Hepatocyte (in vitro differentiated cells): ENCODE measurements at regions not wholly inside any gene's neighbourhood (a gene's known extent, or its start where the extent isn't known, plus 50 kb on each side); places are given as distances from the start of the nearest gene placed in this dataset.
"Not testable (repeated sequence)": the region's sequence is repeated elsewhere in the genome, so short reads cannot be mapped to it uniquely, and the experiment has no call there.

ENCODE experiments used
- EZH2 ChIP-seq: fragments of 200-600 bp; sonication (generic); IDR thresholded peaks from 2 replicates; pipeline ENCODE4 v1.6.1; 2016; ENCODE audit warnings: antibody characterized with exemption, mild to moderate bottlenecking, borderline replicate concordance
- EZH2phosphoT487 ChIP-seq: fragments of 200-600 bp; sonication (generic); IDR thresholded peaks from one replicate; pipeline ENCODE4 v1.6.1; 2018; ENCODE audit warnings: antibody characterized with exemption, mild to moderate bottlenecking, low read depth, moderate library complexity; ENCODE audit not compliant: unreplicated experiment, severe bottlenecking
- TF ChIP-seq, protein P1 (sequence below): fragments of 200-600 bp; sonication (generic); IDR thresholded peaks from 2 replicates; pipeline ENCODE4 v1.5.1; 2016; ENCODE audit warnings: antibody characterized with exemption, mild to moderate bottlenecking; ENCODE audit not compliant: poor library complexity

- TF ChIP-seq, protein P1, sequence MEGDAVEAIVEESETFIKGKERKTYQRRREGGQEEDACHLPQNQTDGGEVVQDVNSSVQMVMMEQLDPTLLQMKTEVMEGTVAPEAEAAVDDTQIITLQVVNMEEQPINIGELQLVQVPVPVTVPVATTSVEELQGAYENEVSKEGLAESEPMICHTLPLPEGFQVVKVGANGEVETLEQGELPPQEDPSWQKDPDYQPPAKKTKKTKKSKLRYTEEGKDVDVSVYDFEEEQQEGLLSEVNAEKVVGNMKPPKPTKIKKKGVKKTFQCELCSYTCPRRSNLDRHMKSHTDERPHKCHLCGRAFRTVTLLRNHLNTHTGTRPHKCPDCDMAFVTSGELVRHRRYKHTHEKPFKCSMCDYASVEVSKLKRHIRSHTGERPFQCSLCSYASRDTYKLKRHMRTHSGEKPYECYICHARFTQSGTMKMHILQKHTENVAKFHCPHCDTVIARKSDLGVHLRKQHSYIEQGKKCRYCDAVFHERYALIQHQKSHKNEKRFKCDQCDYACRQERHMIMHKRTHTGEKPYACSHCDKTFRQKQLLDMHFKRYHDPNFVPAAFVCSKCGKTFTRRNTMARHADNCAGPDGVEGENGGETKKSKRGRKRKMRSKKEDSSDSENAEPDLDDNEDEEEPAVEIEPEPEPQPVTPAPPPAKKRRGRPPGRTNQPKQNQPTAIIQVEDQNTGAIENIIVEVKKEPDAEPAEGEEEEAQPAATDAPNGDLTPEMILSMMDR: not testable (repeated sequence)
- TF ChIP-seq EZH2, EZH2phosphoT487: not testable (repeated sequence)
These were observed 111.6 kb upstream of the FOXD4L5 start for GRCh38 chr9:65396601-65397000.
